Left renal cortex interstitium (tissue), 4 donors: ENCODE measurements at regions not wholly inside any gene's neighbourhood (a gene's known extent, or its start where the extent isn't known, plus 50 kb on each side); places are given as distances from the start of the nearest gene placed in this dataset.

Experiments used
- DNase-seq, 4 donors: peaks; one replicate each; pipeline ENCODE4 v3.0.0-alpha.2; 2013; ENCODE audit warnings: low read depth in 4 of 4, low spot score in 2 of 4, missing footprints in 1 of 4

DNA sequence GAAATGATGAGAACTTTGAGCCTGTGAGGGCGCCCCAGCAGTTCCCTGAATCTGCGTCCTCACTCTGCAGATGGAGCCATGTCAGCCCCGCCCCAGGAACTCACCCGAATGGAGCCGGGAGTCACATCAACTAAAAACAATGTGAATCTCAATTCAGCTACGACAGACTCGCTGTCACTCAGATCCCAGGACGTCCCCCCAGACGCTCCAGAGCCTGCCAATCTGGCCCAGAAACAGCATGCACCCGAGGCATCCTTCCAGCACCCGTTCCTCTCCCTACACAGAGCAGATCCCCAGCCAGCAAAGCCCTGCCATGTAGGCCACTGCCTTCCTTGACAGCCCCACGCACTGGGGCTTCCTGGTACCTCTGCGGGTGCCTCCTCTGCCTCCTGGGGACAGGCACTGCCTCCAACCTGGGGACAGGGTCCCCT is 248.0 kb downstream of the TTLL2 start:
- no peak for DNase-seq

DNA sequence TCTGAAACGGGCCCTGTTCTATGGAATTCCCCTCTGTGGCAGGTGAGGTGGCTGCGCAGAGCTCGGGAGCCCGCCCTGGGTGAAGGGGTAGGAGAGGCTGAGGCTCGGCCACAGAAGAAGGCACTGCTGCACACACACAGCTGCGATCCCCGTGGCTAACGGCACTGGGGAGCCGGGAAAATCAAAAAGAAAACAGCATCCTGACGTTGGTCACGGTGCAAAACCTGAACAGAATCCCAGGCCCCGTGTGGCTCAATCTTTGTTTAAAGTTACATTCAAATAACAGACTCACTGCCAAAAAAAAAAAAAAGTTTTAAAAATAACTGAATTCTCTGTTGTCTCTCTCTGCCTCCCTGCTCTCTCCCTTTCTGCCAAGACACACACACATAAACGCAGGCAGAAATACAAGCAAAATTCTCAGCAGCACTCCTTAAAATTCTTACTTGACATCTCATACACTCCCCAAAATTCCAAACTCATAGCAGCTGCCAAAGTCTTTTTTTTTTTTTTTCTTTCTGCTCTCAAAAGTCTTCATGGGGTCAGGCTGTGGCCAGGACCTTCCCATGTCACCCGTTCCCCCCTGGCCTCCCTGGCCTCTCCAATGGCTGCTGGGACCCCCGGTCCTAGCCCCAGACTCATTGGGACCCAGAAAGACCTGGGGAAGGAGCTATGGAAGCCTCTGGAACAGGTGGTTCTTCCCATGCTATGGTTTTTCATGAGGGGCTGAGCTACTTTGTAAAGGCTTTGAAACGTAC is 248.8 kb downstream of the TTLL2 start:
- DNase-seq = no peak

DNA sequence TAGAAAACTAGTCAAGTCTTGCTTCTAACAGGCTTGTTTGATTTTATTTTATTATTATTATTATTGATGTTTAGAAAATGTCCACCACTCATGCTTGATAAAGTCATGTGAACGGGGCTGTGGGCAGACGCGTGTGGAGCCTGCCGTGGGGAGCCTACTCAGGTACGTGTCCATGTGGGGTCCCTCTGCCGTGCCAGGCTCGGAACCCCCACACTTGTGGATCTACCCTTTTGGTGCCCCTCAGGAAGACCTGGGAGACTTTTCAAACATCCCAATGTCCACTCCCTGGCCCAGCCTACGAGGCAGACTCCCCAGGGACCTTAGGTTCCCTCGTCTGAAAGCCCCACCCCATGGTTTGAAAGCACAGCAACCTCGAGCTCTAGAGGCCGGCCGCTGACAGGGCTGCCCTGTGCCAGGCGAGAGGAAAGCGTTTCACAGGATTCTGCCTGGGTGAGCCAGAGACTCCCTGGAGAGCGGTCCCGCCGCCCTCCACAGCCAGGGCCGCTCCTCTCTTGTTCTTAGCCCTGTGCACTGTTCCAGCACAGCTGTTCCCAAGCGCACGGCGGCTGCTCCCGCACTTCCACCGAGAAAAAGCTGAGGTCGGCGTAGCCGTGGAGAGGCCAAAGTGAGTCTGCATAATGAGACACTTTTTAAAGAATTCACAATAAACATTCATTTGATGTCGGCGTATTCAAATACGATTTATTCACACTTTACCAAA is 249.7 kb downstream of the TTLL2 start:
- no peak for DNase-seq

DNA sequence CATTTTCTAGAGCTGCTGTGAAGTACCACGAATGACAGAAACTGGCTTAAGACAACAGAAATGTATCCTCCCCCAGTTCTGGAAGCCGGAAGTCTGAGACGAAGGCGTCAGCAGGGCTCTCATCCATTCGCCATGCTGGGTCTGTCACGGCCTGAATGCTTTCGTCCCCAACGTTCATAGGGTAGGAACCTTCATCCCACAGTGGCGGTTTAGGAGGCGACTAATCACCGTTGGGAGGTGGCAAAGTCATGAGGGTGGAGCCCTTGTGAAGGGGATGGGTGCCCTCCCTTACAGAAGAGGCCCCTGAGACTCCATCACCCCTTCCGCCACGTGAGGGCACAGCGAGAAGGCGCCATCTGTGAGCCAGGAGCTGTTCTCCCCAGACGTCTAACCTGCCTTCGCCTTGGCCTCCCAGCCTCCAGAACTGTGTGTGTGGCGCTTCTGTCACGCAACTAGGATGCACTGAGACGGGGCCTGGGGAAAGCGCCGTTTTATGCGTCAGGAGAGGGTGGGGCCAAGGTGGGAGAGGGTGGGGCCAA is 250.3 kb downstream of the TTLL2 start:
- DNase-seq = no peak

DNA sequence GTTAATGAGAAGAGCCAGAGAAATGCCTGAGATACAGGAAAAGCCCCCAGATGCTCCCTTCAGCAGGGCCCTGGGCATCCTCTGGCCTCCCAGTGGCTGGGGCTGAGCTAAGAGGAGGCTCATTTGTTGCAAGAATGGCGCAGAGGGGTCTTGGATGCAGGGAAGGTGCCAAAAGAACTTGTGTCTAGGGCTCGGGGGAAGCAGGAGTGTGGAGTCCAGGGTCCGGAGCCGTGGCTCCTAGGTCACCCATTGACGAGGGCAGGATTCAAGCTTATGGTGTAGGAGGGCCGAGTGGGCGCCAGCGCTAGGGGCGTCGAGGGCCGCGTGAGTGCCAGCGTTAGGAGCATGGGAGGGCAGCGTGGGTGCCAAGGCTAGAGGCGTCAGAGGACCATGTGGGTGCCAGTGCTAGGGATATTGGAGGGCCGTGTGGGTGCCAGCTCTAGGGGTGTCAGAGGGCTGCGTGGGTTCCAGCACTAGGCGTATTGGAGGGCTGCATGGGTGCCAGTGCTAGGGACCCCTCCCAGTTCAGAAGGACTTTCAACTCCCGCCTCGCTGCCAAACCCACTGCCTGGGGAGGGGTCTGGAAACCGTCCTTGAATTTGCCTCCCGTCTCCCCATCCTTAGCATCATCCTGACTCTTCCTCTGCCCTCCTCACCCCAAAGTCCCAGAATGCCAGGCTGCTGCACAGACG is 250.5 kb upstream of the AFDN start:
- no peak for DNase-seq

DNA sequence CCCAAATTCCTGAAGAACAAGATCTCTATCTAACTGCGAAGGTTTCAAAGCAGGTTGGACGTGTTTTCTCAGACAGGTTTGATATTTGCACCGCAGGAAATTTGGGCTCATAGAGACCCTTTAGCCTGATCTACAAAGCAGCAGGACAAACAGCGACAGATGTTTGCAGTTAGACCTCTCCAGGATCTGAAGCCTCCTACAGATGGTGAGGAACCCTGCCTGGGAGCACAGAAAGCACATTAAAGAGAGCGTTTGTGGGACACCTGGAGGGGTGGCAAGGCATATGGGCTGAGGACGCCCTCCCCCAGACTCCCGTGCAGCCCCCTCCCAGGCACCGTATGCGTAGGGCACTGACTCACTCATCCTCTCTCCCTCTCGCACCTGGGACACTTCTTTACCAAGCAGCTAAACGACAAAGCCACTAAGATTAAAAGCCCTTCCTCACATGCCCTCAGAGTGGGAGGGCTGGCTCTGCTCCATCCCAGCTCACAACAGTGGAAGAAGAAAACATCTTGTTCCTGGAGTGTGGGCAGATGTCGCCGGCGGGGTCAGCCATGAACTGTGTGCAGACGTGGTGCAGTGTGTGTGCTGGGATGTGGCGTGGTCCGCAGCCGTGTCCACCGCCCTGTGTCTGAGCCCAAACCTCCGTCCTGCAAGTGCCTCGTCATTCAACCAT is 249.7 kb upstream of the AFDN start:
- DNase-seq = no peak

DNA sequence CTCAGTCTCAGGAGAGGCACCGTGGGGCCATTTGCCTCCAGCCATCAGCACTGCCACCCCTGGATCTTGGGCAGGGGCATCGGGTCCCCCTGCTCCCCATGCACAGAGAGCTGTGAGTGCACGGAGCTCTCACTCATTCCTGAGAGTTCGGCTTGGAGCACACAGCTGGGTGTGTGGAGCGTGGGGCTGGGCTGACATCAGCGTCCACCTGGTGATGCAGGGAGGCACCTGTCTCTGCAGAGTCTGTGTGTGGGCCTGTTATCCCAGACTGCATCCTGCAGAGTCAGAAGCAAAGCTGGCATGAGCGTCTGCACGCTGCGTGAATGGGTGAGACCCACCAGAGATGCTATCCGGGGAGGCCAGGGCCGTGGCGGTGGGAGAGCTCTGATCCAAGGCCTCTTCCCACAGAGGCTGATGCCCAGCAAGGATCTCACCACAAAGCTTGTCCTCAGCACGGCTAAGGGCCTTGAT is 248.8 kb upstream of the AFDN start:
- no peak for DNase-seq

DNA sequence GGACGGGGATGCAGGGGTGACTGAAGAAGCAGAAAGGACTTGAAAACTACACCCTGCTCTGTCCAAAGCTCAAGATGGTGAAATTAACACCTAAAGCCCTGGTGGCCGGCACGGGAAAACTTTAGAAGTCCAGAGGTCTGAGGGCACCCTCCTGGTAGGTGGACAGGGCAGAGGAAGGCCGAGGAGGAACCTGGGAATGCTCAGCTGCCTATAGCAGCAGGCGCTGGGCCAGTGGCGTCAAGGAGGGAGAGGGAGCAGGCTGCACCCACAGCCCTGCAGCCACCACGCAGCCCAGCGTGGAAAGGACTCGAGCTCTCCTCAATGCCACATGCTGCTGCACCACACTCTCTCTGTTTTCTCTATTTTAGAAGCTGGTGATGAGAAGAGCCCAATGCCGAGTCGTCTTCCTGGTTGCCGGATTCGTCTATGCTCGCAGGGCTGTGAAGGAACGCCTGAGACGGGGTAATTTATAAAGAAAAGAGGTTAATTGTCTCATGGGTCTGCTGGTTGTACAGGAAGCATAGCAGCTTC is 248.3 kb upstream of the AFDN start:
- DNase-seq = no peak

DNA sequence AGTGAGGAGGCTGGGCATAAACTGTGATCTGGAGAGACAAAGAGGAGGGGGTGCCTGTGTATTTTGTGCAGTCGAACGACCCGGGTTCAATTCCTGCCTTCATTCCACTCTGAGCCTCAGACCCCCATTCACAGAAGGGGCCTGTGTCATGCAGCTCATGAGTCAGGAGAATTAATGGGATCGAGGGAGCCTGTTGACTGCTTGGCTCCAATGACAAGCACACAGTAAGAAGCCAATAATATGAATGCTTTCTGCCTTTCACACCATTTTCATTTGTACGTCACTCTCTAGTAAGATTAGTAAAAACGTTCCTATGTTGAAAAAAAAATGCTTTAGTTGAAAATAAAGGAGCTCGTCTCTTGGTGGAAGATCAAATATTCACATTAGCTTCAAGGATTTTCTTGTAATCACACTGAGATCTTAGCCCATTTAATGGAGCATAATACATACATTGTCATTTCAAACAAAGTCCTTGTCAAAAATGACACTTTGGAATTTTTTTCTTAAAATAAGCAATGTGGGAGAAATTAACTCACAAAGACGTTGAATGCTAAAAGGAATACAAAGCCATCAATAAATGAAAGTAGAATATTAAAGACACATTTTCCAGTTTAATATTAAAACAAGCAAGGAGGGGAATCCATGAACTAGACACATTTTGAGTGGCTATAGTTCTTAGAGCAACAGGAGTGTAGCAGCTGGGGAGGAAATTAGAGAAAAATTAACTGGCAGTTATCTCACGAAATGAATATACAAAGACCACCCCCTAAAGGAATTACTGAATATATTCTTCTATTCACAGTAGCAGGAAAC is 246.7 kb upstream of the AFDN start:
- no peak for DNase-seq

DNA sequence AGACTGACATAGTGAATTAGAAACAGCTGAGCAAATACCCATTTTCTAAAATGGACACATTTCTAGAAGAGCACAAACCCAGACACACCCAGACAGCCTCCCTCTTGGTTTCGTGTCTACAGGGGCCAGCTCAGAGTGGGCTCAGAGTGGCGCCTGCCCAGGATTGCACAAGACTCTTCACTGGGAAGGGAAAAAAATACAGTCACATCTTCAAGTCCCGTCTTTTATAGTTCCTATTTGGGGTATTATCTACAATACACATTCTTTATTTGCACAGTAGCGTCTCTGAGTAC is 246.1 kb upstream of the AFDN start:
- DNase-seq = no peak

DNA sequence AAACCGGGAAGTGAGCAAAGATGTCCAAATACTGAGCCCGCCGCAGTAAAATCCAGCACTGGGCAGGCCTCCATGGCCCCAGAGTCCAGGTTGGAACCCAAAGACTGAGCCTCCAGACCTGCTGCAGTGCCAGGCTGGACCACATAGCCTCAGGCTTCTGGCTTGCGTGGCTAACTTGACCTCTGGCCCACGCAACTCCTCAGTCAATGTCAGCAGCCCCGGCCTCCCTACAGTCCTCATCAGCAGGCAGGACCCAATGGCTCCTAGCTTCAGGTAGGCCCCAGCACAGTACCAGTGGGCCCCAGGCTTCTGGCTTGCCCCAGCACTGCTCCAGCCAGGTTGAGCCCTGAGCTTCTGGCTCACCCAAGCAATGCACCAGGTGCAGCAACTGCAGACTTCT is 245.1 kb upstream of the AFDN start:
- no peak for DNase-seq

DNA sequence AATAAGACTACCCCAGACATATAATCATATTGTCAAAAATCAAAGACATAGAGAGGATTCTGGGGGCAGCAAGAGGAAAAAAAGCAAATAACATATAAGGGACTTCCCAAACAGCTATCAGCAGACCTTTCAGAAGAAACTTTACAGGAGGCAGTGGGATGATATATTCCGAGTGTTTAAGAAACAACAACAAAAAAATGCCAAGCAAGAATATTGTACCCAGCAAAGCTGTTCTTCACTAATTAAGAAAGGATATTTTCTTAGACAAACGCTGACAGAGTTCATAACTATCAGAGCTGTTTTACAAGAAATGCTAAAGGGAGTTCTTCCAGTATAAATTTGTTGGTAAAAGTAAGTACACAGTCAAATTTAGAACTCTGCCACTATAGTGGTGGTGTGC is 243.3 kb upstream of the AFDN start:
- DNase-seq = no peak

DNA sequence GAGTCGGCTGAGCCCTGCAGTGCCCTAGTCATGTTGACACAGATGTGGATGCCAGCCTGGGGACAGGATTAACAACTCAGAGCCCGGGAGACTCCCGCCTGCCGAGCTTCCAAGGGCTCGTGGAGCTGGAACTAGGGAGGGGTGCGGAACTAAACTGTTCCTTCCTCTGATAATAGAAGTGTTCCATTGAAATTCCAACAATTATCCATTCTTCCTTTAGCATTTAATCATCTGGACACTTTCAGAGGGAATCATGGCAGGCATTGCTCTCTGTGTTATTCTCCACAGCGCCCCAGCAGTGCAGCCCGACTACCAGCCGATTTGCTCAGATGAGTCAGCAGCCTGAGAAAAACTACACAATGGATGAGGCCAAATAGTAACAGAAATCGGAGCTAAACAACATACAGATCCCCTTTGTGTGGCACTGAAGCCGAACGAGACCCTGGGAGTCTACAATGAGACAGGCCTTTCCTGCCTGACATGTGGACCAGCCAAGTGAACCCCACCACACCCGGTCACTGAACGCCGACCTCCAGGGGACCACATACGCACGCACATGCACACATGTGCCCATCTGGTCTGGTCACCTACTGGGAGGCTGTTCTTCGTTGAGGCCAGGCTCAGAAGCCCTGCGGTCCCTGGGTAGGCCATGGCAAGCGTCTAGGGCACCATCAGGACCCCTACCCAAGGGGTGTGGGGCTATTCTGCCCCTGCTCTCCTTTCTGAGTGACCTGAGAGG is 238.4 kb upstream of the AFDN start:
- DNase-seq = no peak

DNA sequence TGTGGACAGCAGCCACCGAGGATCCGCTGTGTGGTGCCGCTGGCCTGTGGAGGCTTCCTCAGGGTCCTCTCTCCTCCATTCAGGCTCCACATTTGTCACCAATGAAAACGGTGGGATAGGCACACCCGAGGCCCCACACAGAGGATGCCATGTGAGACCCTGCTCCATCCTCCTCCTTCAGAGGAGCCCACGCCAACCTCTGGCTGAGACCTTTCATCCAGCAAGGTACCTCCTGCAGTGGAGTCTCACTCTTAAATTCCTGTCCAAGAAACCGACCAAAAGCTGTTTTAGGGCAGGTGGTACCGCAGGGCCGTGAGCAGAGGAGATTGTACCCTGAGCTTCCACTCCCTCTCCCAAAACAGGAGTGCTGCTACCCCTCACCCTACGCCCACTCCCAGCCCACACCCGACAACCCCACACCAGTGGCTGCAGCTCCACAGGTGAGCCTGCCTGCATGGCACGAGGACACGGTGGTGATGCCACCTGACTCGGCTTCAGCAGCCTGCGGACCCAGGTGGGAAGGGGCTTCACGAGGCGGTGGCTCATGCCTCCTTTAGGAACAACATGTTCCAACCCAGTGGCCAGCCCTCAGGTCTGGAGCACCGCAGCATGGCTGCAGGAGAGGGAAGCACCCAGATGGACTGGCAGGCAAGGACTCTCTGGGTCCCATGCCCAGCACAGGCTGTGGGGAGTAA is 237.6 kb upstream of the AFDN start:
- no peak for DNase-seq

DNA sequence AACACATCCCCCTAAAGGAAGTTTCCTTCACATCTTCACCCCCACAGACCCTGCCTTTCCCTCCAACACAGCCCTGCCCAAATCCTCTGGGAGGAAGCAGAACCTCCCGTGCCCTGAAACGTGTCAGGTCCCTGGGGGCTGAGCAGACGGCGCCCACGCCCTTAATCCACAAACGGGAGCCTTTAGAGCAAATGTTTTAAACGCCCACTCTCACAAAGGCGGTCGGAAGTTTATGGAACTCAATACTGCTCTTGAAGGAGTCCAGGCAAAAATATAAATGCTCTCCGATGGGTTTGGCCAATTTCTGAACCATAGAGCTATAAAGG is 237.1 kb upstream of the AFDN start:
- no peak for DNase-seq

DNA sequence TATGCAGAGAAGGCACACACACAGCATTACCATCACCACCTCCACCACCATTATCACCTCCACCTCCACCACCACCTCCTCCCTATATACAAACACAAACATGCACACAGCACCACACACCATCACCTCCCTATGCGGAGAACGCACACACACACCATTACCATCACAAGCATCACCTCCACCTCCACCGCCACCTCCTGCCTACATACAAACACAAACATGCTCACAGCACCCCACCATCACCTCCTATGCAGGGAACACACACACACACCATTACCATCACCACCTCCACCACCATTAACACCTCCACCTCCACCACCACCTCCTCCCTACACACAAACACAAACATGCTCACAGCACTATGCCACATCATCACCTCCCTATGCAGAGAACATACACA is 236.5 kb upstream of the AFDN start:
- no peak for DNase-seq
